IMR-90 (cell line): ENCODE measurements at regions not wholly inside any gene's neighbourhood (a gene's known extent, or its start where the extent isn't known, plus 50 kb on each side); places are given as distances from the start of the nearest gene placed in this dataset.

ENCODE experiments used
- ATAC-seq: fragments of 200-7000 bp; cut with Tn5 transposase; 2 replicates; pipeline ENCODE4 v1.9.1; 2020; ENCODE audit warnings: low read depth, mild to moderate bottlenecking, moderate library complexity
- BruUV-seq: library from RNA; stranded (reverse); fragments of 400-500 nt; replicated peaks from 2 replicates; lab custom pipeline; 2021; lab: Mats Ljungman, UMichigan
- CTCF ChIA-PET: fragments of 300-600 bp; formaldehyde crosslinking; extraction: SDS; loops from one replicate; lab custom pipeline; 2021; ENCODE audit warnings: antibody characterized with exemption; lab: Yijun Ruan, JAX
- POLR2A ChIA-PET: fragments of 300-600 bp; sonication (Branson Sonifier 250); formaldehyde crosslinking; loops from one replicate; lab custom pipeline; 2022; ENCODE audit warnings: antibody characterized with exemption; ENCODE audit not compliant: unreplicated experiment; lab: Charles Lee
- DNase-seq: peaks from one replicate; pipeline ENCODE4 v3.0.0; 2013
- H2AFZ ChIP-seq: replicated peaks from 2 replicates; pipeline ENCODE3; 2013; ENCODE audit warnings: low read length, mild to moderate bottlenecking; ENCODE audit not compliant: poor library complexity
- H2AK5ac ChIP-seq: 2 replicates; pipeline ENCODE4 v1.6.1; 2013; ENCODE audit warnings: low read depth, low read length, inconsistent platforms
- H2AK9ac ChIP-seq: replicated peaks from 2 replicates; pipeline ENCODE3; 2013; ENCODE audit warnings: mild to moderate bottlenecking, low read depth, low read length, moderate library complexity; ENCODE audit not compliant: poor library complexity
- H2BK120ac ChIP-seq: 2 replicates; pipeline ENCODE4 v1.6.1; 2013; ENCODE audit warnings: low read depth, low read length, inconsistent platforms
- H2BK15ac ChIP-seq: 3 replicates; pipeline ENCODE4 v1.6.1; 2013; ENCODE audit warnings: low read depth, low read length, inconsistent platforms
- H2BK20ac ChIP-seq: 2 replicates; pipeline ENCODE4 v1.6.1; 2013; ENCODE audit warnings: low read depth, mild to moderate bottlenecking, inconsistent platforms, low read length, moderate library complexity
- H2BK5ac ChIP-seq: 2 replicates; pipeline ENCODE4 v1.6.1; 2013; ENCODE audit warnings: mild to moderate bottlenecking, low read depth, low read length, inconsistent platforms; ENCODE audit not compliant: poor library complexity, severe bottlenecking
- H3K14ac ChIP-seq: replicated peaks from 2 replicates; pipeline ENCODE4 v1.6.1; 2013; ENCODE audit warnings: low read depth, low read length, inconsistent platforms
- H3K18ac ChIP-seq: 2 replicates; pipeline ENCODE4 v1.6.1; 2013; ENCODE audit warnings: low read depth, low read length, control low read depth
- H3K23ac ChIP-seq: 2 replicates; pipeline ENCODE4 v1.6.1; 2013; ENCODE audit warnings: low read depth, low read length, inconsistent platforms
- H3K27ac ChIP-seq: 2 replicates; pipeline ENCODE4 v1.5.1; 2013; ENCODE audit warnings: mild to moderate bottlenecking, control low read depth, low read length; ENCODE audit not compliant: insufficient read depth
- H3K27me3 ChIP-seq: 2 replicates; pipeline ENCODE4 v1.6.1; 2013; ENCODE audit warnings: low read length; ENCODE audit not compliant: control insufficient read depth, insufficient read depth
- H3K36me3 ChIP-seq: 2 replicates; pipeline ENCODE4 v1.6.1; 2013; ENCODE audit warnings: low read length, mixed read lengths; ENCODE audit not compliant: control insufficient read depth, insufficient read depth
- H3K4ac ChIP-seq: 2 replicates; pipeline ENCODE4 v1.6.1; 2013; ENCODE audit warnings: low read depth, low read length, inconsistent platforms
- H3K4me1 ChIP-seq: 2 replicates; pipeline ENCODE4 v1.6.1; 2013; ENCODE audit warnings: low read length, mixed read lengths; ENCODE audit not compliant: control insufficient read depth, insufficient read depth
- H3K4me2 ChIP-seq: 2 replicates; pipeline ENCODE4 v1.6.1; 2013; ENCODE audit warnings: low read depth, mild to moderate bottlenecking, control low read depth, low read length, moderate library complexity
- H3K4me3 ChIP-seq: 2 replicates; pipeline ENCODE4 v1.5.1; 2013; ENCODE audit warnings: low read depth, mild to moderate bottlenecking, control low read depth, low read length, moderate library complexity; ENCODE audit not compliant: insufficient read depth
- H3K56ac ChIP-seq: 2 replicates; pipeline ENCODE4 v1.6.1; 2013; ENCODE audit warnings: low read length, inconsistent platforms; ENCODE audit not compliant: insufficient read depth; ENCODE audit errors: extremely low read depth
- H3K79me1 ChIP-seq, 2 experiments: 2 replicates each; pipeline ENCODE4 v1.6.1; 2013; ENCODE audit warnings: low read length in 2 of 2, inconsistent platforms in 1 of 2, low read depth in 1 of 2
- H3K9ac ChIP-seq: 2 replicates; pipeline ENCODE4 v1.6.1; 2013; ENCODE audit warnings: low read depth, low read length, control low read depth
- H3K9me1 ChIP-seq: 2 replicates; pipeline ENCODE4 v1.6.1; 2013; ENCODE audit warnings: low read length, inconsistent platforms; ENCODE audit not compliant: insufficient read depth
- H3K9me3 ChIP-seq: 2 replicates; pipeline ENCODE4 v1.6.1; 2013; ENCODE audit warnings: low read length; ENCODE audit not compliant: control insufficient read depth, insufficient read depth
- H4K20me1 ChIP-seq: 2 replicates; pipeline ENCODE4 v1.6.1; 2013; ENCODE audit warnings: low read length, inconsistent platforms; ENCODE audit not compliant: insufficient read depth
- H4K5ac ChIP-seq: 2 replicates; pipeline ENCODE4 v1.6.1; 2013; ENCODE audit warnings: mild to moderate bottlenecking, low read depth, low read length, control low read depth
- H4K8ac ChIP-seq, 2 experiments: 2 replicates each; pipeline ENCODE4 v1.6.1; 2013; ENCODE audit warnings: low read depth in 2 of 2, low read length in 2 of 2, control low read depth in 1 of 2, inconsistent platforms in 1 of 2
- H4K91ac ChIP-seq: 2 replicates; pipeline ENCODE4 v1.6.1; 2013; ENCODE audit warnings: low read depth, low read length, inconsistent platforms; ENCODE audit not compliant: insufficient read depth
- BHLHE40 ChIP-seq: fragments of 150-350 bp; IDR thresholded peaks from 2 replicates; pipeline ENCODE4 v1.6.1; 2016; ENCODE audit warnings: mild to moderate bottlenecking, low read depth, low read length
- CEBPB ChIP-seq: IDR thresholded peaks from 2 replicates; pipeline ENCODE4 v1.6.1; 2012; ENCODE audit warnings: low read depth, low read length, improper control_type of control experiment
- ELK1 ChIP-seq: fragments of 150-350 bp; IDR thresholded peaks from 2 replicates; pipeline ENCODE4 v1.6.1; 2016; ENCODE audit warnings: low read depth, mild to moderate bottlenecking, low read length, moderate library complexity, borderline replicate concordance
- MAZ ChIP-seq: IDR thresholded peaks from 2 replicates; pipeline ENCODE4 v1.6.1; 2012; ENCODE audit warnings: low read depth, mild to moderate bottlenecking, low read length, improper control_type of control experiment, moderate library complexity, borderline replicate concordance
- MXI1 ChIP-seq: IDR thresholded peaks from 2 replicates; pipeline ENCODE4 v1.6.1; 2012; ENCODE audit warnings: low read depth, mild to moderate bottlenecking, low read length, moderate library complexity, borderline replicate concordance
- NFE2L2 ChIP-seq: fragments of 150-350 bp; IDR thresholded peaks from 2 replicates; pipeline ENCODE4 v1.6.1; 2016; ENCODE audit warnings: low read depth, mild to moderate bottlenecking, low read length
- RAD21 ChIP-seq: IDR thresholded peaks from 2 replicates; pipeline ENCODE4 v1.6.1; 2012; ENCODE audit warnings: low read length, improper control_type of control experiment
- RCOR1 ChIP-seq: IDR thresholded peaks from 2 replicates; pipeline ENCODE4 v1.6.1; 2012; ENCODE audit warnings: mild to moderate bottlenecking, low read length, improper control_type of control experiment; ENCODE audit not compliant: insufficient replicate concordance
- RFX5 ChIP-seq: IDR thresholded peaks from 2 replicates; pipeline ENCODE4 v1.8.0; 2012; ENCODE audit warnings: low read depth, mild to moderate bottlenecking, low read length, moderate library complexity
- SMC3 ChIP-seq: fragments of 150-350 bp; IDR thresholded peaks from 2 replicates; pipeline ENCODE4 v1.6.1; 2016; ENCODE audit warnings: low read depth, mild to moderate bottlenecking, antibody characterized with exemption, low read length, moderate library complexity
- USF2 ChIP-seq: fragments of 150-350 bp; IDR thresholded peaks from 2 replicates; pipeline ENCODE4 v1.6.1; 2017; ENCODE audit warnings: mild to moderate bottlenecking, antibody characterized with exemption, low read length, low read depth
- WGBS, 2 experiments: methylation state at CpG; one replicate each; pipeline versions ENCODE4 v1.1.5 to v1.1.7; 2013; ENCODE audit warnings: missing lambda C conversion rate in 2 of 2; ENCODE audit not compliant: insufficient read length in 1 of 2; ENCODE audit errors: extremely low coverage in 2 of 2; 5-methylcytosine and 5-hydroxymethylcytosine counted together
- dilution Hi-C: fragments of 300-500 bp; cut with HindIII; formaldehyde crosslinking; loops from one replicate; pipeline ENCODE4 v1.14.3; 2018; ENCODE audit warnings: low sequenced_read_pairs; ENCODE audit not compliant: unreplicated experiment
- in situ Hi-C: fragments of 300-500 bp; cut with MboI; formaldehyde crosslinking; loops from 3 replicates; pipeline ENCODE4 v1.14.3; 2019; ENCODE audit warnings: low sequenced_read_pairs, inconsistent platforms, mixed read lengths
- intact Hi-C: fragments of 100-400 bp; cut with micrococcal nuclease; formaldehyde crosslinking; loops from 2 replicates; pipeline ENCODE4 v1.10.0; 2022
- TF ChIP-seq, protein P1 (sequence below): conservative IDR thresholded peaks from 2 replicates; pipeline ENCODE4 v1.5.1; 2012; ENCODE audit warnings: mild to moderate bottlenecking, low read depth, low read length, improper control_type of control experiment

DNA sequence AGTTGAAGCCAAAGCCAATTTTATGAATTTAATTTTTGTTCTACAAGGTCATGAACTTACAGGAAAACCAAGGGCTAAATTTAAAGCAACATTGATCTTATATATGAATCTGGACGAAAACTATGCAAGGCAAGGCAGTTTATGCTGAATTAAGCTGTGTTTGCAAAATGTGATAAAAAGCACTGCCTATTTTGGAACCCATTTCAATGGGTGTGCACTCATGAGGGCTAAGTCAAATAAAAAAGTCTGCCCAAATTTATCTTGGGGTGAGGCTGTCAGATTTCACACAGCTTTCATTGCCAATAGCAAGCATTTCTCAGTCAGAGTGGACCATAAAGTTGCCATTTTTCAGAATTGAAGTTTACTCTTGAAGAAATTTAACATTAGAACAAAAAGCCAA, 199.9 kb downstream of the LURAP1L start:
- no peak for TF ChIP-seq RCOR1
- TF ChIP-seq RFX5 = no peak
- no peak for TF ChIP-seq CEBPB
- no peak for TF ChIP-seq RAD21
- TF ChIP-seq ELK1 = no peak
- no peak for TF ChIP-seq BHLHE40
- no peak for TF ChIP-seq SMC3
- TF ChIP-seq, protein P1, sequence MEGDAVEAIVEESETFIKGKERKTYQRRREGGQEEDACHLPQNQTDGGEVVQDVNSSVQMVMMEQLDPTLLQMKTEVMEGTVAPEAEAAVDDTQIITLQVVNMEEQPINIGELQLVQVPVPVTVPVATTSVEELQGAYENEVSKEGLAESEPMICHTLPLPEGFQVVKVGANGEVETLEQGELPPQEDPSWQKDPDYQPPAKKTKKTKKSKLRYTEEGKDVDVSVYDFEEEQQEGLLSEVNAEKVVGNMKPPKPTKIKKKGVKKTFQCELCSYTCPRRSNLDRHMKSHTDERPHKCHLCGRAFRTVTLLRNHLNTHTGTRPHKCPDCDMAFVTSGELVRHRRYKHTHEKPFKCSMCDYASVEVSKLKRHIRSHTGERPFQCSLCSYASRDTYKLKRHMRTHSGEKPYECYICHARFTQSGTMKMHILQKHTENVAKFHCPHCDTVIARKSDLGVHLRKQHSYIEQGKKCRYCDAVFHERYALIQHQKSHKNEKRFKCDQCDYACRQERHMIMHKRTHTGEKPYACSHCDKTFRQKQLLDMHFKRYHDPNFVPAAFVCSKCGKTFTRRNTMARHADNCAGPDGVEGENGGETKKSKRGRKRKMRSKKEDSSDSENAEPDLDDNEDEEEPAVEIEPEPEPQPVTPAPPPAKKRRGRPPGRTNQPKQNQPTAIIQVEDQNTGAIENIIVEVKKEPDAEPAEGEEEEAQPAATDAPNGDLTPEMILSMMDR = no peak
- TF ChIP-seq MAZ = no peak
- no peak for TF ChIP-seq NFE2L2
- no peak for TF ChIP-seq MXI1
- no peak for TF ChIP-seq USF2
- BruUV-seq = no TSS peak
- Histone ChIP-seq H3K4me3 (no peak overlapping the region), H3K27me3 (no peaks in the 10 kb centered on the region), H3K9me1 (no peaks in the 10 kb centered on the region), H3K18ac (no peak overlapping the region), H4K20me1 (no peaks in the 10 kb centered on the region), H2AFZ (no peak overlapping the region), H3K27ac (no peak overlapping the region), H3K4me1 (no peaks in the 10 kb centered on the region), H2BK15ac (no peak overlapping the region), H2AK5ac (no peak overlapping the region), H3K4me2 (no peak overlapping the region), H3K4ac (no peak overlapping the region), H2AK9ac (no peak overlapping the region), H3K23ac (no peak overlapping the region), H2BK20ac (no peak overlapping the region), H4K8ac (no peak overlapping the region), H3K79me1 (no peaks in the 10 kb centered on the region), H2BK120ac (no peak overlapping the region), H3K9ac (no peak overlapping the region), H3K14ac (no peak overlapping the region), H4K91ac (no peak overlapping the region), H3K56ac (no peak overlapping the region), H2BK5ac (no peak overlapping the region), H3K9me3 (no peaks in the 10 kb centered on the region), H3K36me3 (no peaks in the 10 kb centered on the region), H4K5ac (no peak overlapping the region)
- no CpG with 5 or more reads among the region's 1 CpG for WGBS, 2 experiments
- ChIA-PET CTCF (interaction anchor here (0.6 kb wide), 1 partner anchor 17 kb away, joined by 3 read pairs; no protein-coding TSS in a partner anchor), POLR2A (no interaction called here)
- dilution Hi-C loops = no loop called here
- intact Hi-C loops = no loop called here
- no peak for DNase-seq
- no peak for ATAC-seq
- in situ Hi-C loops = no loop called here
